DOHH2 (cell line): ENCODE measurements at regions not wholly inside any gene's neighbourhood (a gene's known extent, or its start where the extent isn't known, plus 50 kb on each side); places are given as distances from the start of the nearest gene placed in this dataset.

Experiments used
- H3F3A ChIP-seq: fragments of 200-600 bp; sonication (generic), shearing (Covaris generic); 2 replicates; pipeline ENCODE4 v1.6.0; 2016; ENCODE audit warnings: antibody characterized with exemption, mild to moderate bottlenecking; ENCODE audit not compliant: control insufficient read depth, insufficient read depth
- H3K27ac ChIP-seq: fragments of 200-600 bp; sonication (generic); 2 replicates; pipeline ENCODE4 v1.5.1; 2014; ENCODE audit warnings: low read depth, mild to moderate bottlenecking, low read length, moderate library complexity
- H3K27me3 ChIP-seq: fragments of 200-600 bp; sonication (generic); 2 replicates; pipeline ENCODE4 v1.6.1; 2014; ENCODE audit warnings: mild to moderate bottlenecking, low read length, mixed read lengths; ENCODE audit not compliant: control insufficient read depth
- H3K36me3 ChIP-seq: fragments of 200-600 bp; sonication (generic); 2 replicates; pipeline ENCODE4 v1.6.1; 2014; ENCODE audit warnings: mild to moderate bottlenecking, low read length, moderate library complexity, mixed read lengths; ENCODE audit not compliant: control insufficient read depth
- H3K4me1 ChIP-seq: fragments of 200-600 bp; sonication (generic); 2 replicates; pipeline ENCODE4 v1.6.1; 2014; ENCODE audit warnings: mild to moderate bottlenecking, low read length, mixed read lengths; ENCODE audit not compliant: control insufficient read depth
- H3K4me2 ChIP-seq: fragments of 200-600 bp; sonication (generic); 2 replicates; pipeline ENCODE4 v1.6.0; 2014; ENCODE audit warnings: mild to moderate bottlenecking, low read length, moderate library complexity
- H3K4me3 ChIP-seq: fragments of 200-600 bp; sonication (generic); 2 replicates; pipeline ENCODE4 v1.5.1; 2014; ENCODE audit warnings: mild to moderate bottlenecking, low read length, mixed read lengths
- H3K79me2 ChIP-seq: fragments of 200-600 bp; sonication (generic); 2 replicates; pipeline ENCODE4 v1.6.1; 2014; ENCODE audit warnings: mild to moderate bottlenecking, low read length, mixed read lengths; ENCODE audit not compliant: control insufficient read depth
- H3K9me2 ChIP-seq: fragments of 200-600 bp; sonication (generic); replicated peaks from 2 replicates; pipeline ENCODE4 v1.6.1; 2014; ENCODE audit warnings: mild to moderate bottlenecking, low read length, mixed read lengths; ENCODE audit not compliant: control insufficient read depth
- H3K9me3 ChIP-seq: fragments of 200-600 bp; sonication (generic); 2 replicates; pipeline ENCODE4 v1.6.1; 2014; ENCODE audit warnings: antibody characterized with exemption, low read length, mixed read lengths; ENCODE audit not compliant: control insufficient read depth, insufficient read depth
- H4K20me1 ChIP-seq: fragments of 200-600 bp; sonication (generic); 2 replicates; pipeline ENCODE4 v1.6.0; 2014; ENCODE audit warnings: low read depth, mild to moderate bottlenecking, antibody characterized with exemption, low read length, moderate library complexity; ENCODE audit not compliant: control insufficient read depth, insufficient read depth
- EZH2phosphoT487 ChIP-seq: fragments of 200-600 bp; sonication (generic); IDR thresholded peaks from 2 replicates; pipeline ENCODE4 v1.6.1; 2017; ENCODE audit warnings: borderline replicate concordance, mild to moderate bottlenecking, antibody characterized with exemption, low read length, moderate library complexity, mixed read lengths
- TF ChIP-seq, protein P1 (sequence below): fragments of 200-600 bp; sonication (generic); IDR thresholded peaks from one replicate; pipeline ENCODE4 v1.5.1; 2014; ENCODE audit warnings: antibody characterized with exemption, mild to moderate bottlenecking, low read depth, low read length; ENCODE audit not compliant: poor library complexity, severe bottlenecking

DNA sequence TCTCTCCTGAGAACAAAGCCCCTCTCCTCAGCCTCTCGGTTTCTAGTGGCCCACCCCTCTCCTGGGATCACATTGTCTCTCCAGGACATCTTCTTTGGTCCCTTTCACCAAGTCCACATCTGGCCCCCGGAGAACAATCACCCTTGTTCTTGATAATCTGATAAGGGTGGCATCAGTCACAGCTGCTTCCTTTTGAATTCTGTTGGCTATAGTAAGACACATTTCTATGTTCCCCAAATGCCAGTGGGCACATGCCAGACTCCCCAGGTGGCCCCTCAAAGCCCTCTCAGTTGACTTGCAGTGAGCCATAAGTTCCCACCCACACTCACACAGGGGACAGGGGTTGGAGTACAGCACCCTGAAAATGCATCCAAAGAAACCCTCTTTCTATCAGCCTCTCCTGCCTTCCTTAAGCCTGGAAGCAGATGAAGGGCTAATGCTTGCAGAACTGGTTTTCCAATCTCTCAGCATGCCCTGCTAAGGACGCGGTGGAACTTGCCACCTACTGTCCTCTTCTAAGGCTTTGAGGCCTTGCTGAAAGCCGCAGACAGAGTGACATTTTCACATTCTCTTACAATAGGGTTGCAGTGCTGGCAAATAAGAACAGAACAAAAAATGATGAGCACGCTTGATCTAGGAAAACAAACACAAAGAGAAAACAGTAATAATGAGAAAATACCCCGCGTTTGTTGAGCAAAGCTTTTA is 101.3 kb upstream of the SLCO3A1 start:
- Histone ChIP-seq H3K27me3 (no peaks in the 10 kb centered on the region), H3K9me3 (no peaks in the 10 kb centered on the region), H3K4me1 (no peaks in the 10 kb centered on the region)

DNA sequence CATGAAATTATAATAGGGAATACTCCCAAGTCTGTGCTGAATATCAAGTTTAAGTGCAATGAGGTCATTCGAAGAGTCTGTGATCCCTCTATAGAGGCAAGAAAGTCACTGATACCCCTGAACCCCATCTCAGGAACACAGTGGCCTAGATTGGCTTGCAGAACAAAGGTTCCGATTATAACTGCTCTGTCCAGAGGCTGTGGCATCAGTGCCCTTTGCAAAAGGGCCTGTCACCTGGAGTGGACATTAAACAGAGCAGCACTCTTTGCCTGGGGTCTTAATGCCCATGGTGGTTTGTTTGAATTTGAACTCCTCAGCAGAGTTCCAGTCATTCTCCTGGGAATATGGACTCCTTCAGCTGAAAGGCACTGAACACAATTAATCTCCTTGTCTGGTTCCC is 93.9 kb upstream of the SLCO3A1 start:
- H3K4me1 ChIP-seq: no peaks in the 10 kb centered on the region
- TF ChIP-seq EZH2phosphoT487: no peak
- TF ChIP-seq, protein P1, sequence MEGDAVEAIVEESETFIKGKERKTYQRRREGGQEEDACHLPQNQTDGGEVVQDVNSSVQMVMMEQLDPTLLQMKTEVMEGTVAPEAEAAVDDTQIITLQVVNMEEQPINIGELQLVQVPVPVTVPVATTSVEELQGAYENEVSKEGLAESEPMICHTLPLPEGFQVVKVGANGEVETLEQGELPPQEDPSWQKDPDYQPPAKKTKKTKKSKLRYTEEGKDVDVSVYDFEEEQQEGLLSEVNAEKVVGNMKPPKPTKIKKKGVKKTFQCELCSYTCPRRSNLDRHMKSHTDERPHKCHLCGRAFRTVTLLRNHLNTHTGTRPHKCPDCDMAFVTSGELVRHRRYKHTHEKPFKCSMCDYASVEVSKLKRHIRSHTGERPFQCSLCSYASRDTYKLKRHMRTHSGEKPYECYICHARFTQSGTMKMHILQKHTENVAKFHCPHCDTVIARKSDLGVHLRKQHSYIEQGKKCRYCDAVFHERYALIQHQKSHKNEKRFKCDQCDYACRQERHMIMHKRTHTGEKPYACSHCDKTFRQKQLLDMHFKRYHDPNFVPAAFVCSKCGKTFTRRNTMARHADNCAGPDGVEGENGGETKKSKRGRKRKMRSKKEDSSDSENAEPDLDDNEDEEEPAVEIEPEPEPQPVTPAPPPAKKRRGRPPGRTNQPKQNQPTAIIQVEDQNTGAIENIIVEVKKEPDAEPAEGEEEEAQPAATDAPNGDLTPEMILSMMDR: no peak
- no peak overlapping the region for H3K4me2 ChIP-seq
- H3K9me2 ChIP-seq: no peaks in the 10 kb centered on the region
- no peaks in the 10 kb centered on the region for H3K27me3 ChIP-seq
- H3K27ac ChIP-seq: no peak overlapping the region
- no peaks in the 10 kb centered on the region for H3F3A ChIP-seq
- no peaks in the 10 kb centered on the region for H3K36me3 ChIP-seq
- no peaks in the 10 kb centered on the region for H4K20me1 ChIP-seq
- H3K79me2 ChIP-seq: no peaks in the 10 kb centered on the region
- no peak overlapping the region for H3K4me3 ChIP-seq
- no peaks in the 10 kb centered on the region for H3K9me3 ChIP-seq

More for the DNA sequence above, 101.3 kb upstream of the SLCO3A1 start:
- no peaks in the 10 kb centered on the region for H4K20me1 ChIP-seq
- H3K27ac ChIP-seq: no peak overlapping the region
- H3K4me2 ChIP-seq: no peak overlapping the region
- no peak overlapping the region for H3K4me3 ChIP-seq
- no peaks in the 10 kb centered on the region for H3K79me2 ChIP-seq
- no peaks in the 10 kb centered on the region for H3K9me2 ChIP-seq
- no peaks in the 10 kb centered on the region for H3F3A ChIP-seq
- H3K36me3 ChIP-seq: no peaks in the 10 kb centered on the region
- TF ChIP-seq EZH2phosphoT487: no peak
- TF ChIP-seq, protein P1: no peak

DNA sequence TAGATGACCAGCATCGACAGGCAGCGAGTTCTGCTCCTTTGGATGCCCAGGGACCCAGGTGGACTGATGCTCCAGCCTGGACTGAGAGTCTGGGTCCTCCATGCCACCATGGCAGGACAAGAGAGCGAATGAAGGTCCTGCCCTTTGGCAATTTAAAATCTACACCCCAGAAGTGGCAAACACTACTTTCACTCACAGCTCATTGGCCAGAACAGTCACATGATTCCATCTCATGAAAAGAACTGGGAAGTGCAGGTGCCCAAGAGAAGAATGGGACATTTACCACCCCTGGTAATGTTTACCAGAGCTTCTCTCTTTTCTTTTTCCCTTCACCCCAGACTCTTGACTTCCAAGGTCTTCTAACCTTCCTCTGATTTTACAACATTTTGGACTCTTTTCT is 87.8 kb upstream of the SLCO3A1 start:
- Histone ChIP-seq H3F3A (no peaks in the 10 kb centered on the region), H3K9me2 (no peaks in the 10 kb centered on the region), H3K9me3 (no peaks in the 10 kb centered on the region), H3K79me2 (no peaks in the 10 kb centered on the region), H4K20me1 (no peaks in the 10 kb centered on the region), H3K4me1 (no peaks in the 10 kb centered on the region), H3K27me3 (no peaks in the 10 kb centered on the region), H3K36me3 (no peaks in the 10 kb centered on the region), H3K4me2 (no peak overlapping the region), H3K27ac (no peak overlapping the region), H3K4me3 (no peak overlapping the region)
- no peak for TF ChIP-seq EZH2phosphoT487
- TF ChIP-seq, protein P1: no peak
